Brain pericyte (primary cell): ENCODE measurements at regions not wholly inside any gene's neighbourhood (a gene's known extent, or its start where the extent isn't known, plus 50 kb on each side); places are given as distances from the start of the nearest gene placed in this dataset.

Source experiments
- DNase-seq: peaks from one replicate; pipeline ENCODE4 v3.0.0-alpha.2; 2012; ENCODE audit warnings: low read depth, low spot score

DNA sequence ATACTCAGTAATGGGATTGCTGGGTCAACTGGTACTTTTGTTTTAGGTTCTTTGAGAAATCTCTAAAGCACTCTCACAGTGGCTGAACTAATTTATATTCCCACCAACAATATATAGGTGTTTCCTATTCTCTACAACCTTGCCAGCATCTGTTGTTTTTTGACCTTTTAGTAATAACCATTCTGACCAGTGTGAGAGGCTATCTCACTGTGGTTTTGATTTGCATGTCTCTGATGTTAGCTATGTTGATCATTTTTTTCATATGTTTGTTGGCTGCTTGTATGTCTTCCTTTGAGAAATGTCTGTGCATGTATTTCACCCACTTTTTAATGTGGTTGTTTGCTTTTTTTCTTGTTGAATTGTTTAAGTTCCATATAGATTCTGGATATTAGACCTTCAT is 98.2 kb upstream of the DCBLD2 start:
- no peak for DNase-seq

- no peak for DNase-seq
Measured at GRCh38 chr3:98994128-98994762, 92.8 kb upstream of the DCBLD2 start.

- no peak for DNase-seq
Measured at GRCh38 chr3:98991393-98991792, 89.9 kb upstream of the DCBLD2 start.

GRCh38 chr3:98990657-98991056 is 89.2 kb upstream of the DCBLD2 start:
- no peak for DNase-seq

DNA sequence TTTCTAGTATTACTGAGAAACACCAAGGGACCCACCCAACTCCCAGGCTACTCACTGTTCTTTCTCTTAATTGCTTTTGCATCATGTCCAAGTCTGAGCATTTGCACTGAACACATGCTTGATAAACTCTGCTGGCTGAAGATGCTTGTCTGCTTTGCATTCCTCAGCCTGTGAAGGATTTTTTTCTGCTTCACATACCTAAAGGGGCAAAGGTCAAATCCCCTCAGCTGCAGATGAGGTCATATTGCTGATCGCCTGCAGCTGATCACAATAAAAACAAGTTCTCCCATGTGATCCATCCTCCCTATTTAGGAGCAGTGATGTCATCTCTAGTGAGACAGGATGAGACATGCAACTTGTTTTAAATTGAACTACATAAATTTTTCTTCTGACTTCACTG is 84.6 kb upstream of the DCBLD2 start:
- peak; percentile 68 for DNase-seq

GRCh38 chr3:98985431-98985830 is 83.9 kb upstream of the DCBLD2 start:
- no peak for DNase-seq

DNA sequence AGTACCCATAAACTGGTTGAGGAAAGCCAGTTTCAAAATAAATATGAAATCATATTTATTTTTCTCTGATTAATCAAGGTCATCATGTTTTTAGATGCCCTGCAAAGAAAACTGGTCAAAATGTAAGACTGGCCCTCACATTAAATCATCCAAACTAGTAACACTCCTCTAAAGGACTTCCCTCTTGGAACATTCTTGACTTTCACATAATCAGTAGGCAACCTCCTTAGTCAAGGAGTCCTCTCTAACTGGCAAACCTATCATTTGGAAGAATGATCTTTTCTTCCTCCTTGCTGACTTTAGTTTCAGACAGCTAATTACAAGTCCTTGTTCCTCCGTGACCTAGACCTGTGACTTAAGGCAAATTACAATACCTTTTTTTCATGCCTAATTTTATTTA is 82.5 kb upstream of the DCBLD2 start:
- DNase-seq = no peak

- DNase-seq = no peak
Measured at GRCh38 chr3:98982351-98982750, 80.9 kb upstream of the DCBLD2 start.

DNA sequence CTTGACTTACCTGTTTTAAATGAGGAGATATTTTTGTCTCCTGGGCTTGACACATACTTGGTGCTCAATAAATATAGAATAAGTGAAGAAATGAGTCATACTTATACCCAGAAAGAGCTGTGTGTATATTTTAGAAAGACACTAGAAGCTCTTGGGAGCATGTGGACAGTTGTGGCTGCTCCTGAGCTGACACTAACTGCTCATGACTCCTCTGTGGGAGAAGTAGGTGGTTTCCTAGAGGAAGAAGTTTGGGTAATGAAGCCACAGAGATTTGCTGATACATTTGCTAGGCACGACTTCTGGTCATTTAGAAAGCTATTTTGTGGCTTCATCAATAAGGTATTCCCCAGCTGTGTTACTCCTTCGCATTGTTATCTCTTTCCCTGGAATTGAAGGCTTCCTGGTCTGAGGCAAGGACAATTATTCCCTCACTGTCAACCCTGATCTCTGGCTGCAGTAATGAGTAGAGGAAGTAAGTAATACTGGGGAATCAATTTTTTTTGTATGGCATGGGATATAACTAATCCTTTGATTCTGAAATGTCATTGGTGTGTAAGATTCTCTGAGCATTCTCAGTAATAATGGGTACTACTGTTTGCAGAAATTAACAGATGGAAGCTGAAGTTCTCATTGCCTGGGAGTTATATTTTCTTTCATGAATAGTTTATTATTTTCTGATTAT is 79.6 kb upstream of the DCBLD2 start:
- no peak for DNase-seq

GRCh38 chr3:98979296-98979695 is 77.8 kb upstream of the DCBLD2 start:
- DNase-seq = no peak

GRCh38 chr3:98978068-98978811 is 76.7 kb upstream of the DCBLD2 start:
- no peak for DNase-seq

DNA sequence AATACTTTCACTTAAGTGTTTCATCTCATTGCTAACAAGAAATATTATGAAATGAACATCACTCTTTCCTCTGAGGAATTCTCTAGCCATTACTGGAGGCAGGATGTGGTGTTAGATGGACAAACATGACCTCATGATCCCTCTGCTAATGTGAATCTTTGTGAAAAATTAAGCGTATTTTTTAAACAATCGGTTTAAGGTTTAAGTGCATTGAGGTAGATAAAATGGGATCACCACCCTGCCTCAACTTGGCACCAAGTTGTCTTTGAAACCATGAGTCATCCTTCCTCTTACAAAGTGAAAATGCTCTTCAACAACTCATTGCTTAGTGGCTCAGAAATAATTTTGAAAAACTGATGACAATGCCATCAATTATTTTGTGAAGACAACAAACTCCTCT is 76.0 kb upstream of the DCBLD2 start:
- DNase-seq = no peak

- no peak for DNase-seq
Measured at GRCh38 chr3:98974442-98974841, 72.9 kb upstream of the DCBLD2 start.

DNA sequence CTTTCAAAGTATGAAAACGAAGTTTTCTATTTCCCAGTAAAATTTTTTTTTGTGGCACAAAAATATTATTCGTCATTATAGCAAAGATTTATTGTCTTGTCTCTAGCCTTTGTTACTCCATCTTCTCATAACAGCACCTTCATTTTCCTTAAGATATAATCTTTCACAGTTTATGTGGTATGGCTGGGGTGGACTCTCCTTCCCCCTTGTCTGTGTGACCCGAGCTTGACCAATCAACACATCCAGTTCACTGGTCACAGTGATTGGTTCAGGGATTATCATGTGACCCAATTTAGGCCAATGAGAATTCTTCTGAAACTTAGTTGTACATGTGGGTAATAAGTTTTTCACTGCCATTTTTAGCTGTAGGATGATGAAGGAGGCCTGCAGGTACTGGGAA is 71.2 kb upstream of the DCBLD2 start:
- DNase-seq = no peak

GRCh38 chr3:98972155-98972554 is 70.7 kb upstream of the DCBLD2 start:
- peak; percentile 78 for DNase-seq

- DNase-seq = no peak
Measured at GRCh38 chr3:98971169-98971681, 69.7 kb upstream of the DCBLD2 start.

DNA sequence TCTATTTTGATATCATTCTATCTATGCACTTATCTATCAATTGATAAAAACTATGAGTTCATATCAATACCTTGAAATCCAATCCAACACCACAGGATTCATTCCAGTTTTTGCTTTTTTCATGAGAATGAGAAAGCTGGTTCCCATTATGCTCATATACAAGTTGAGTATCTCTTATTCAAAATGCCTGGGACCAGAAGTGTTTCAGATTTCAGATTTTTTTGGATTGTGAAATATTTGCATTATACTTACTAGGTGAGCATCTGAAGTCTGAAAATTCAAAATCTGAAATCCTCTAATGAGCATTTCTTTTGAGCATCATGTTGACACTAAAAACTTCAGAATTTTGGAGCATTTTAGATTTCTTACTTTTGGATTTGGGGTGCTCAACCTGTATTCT is 67.8 kb upstream of the DCBLD2 start:
- DNase-seq = no peak

DNA sequence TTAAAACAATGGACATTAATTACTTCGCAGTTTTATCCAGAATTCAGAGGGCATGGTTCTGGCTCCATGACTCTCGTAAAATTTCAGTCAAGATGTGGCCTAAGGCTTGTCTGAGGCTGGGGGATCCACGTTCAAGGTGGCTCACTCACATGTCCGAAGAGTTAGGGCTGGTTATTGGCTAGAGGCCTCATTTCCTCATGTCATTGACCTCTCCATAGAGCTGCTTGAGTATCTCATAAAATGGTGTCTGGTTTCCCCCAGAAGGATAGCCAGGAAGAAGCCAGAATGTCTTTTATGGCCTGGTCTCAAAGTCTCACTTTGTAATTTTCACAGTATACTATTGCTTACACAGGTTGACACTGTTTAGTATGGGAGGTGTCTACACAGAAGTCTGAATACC is 67.3 kb upstream of the DCBLD2 start:
- no peak for DNase-seq

DNA sequence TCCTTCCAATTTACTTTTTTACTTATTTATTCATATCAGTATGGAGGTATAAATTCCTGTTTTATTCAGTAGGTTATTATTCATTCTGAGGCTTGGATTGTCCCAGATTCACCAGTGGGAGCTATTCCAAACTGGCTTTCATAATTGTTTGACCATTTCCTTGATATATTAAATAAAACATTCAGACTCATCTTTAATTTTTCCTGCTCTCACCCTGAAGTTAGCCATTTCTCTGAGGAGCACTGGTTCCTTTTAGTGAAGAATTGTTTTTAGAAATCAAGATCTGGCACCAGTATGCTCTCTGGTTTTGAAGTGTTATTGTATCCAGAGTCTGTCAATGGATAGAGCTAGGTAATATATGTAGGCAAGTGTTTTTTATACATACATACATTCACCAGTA is 66.9 kb upstream of the DCBLD2 start:
- DNase-seq = no peak

- DNase-seq = no peak
Measured at GRCh38 chr3:98967758-98968157, 66.3 kb upstream of the DCBLD2 start.

- no peak for DNase-seq
Measured at GRCh38 chr3:98966862-98967546, 65.5 kb upstream of the DCBLD2 start.

- DNase-seq = no peak
Measured at GRCh38 chr3:98966434-98966833, 64.9 kb upstream of the DCBLD2 start.
